ENCODE measurements at regions not wholly inside any gene's neighbourhood (a gene's known extent, or its start where the extent isn't known, plus 50 kb on each side); places are given as distances from the start of the nearest gene placed in this dataset.

DNA sequence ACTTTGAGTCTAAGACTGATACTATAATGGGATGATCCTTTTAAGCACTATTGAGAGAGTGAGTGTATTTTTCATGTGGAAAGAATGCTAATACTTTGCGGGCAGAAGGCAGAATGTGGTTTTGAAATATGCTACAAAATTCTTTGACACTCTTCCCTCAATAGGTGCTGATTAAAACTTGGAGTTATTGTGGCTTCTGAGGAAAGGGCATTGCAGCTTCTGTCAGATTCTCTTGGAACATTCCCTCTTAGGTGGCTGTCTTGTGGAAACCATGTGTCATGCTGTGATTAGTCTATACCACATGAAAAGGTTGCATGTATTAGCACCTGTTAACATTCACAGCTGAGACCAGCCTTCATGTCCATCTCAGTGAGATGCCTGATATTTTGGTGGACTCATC is 547.0 kb downstream of the STIM2 start:
- no peak overlapping the region for H3K27ac ChIP-seq (ENCODE audit: low read depth in 1 of 2, low read length in 2 of 2)
- no peaks in the 10 kb centered on the region for H3K36me3 Mint-ChIP-seq (ENCODE audit: low read depth)
- H3K4me3 ChIP-seq (ENCODE audit: low read length) = no peak overlapping the region
- POLR2A ChIA-PET = no interaction called here
- no peaks in the 10 kb centered on the region for H3K4me1 Mint-ChIP-seq (ENCODE audit: low read depth)
- H3K27me3 Mint-ChIP-seq = no peaks in the 10 kb centered on the region
- TF ChIP-seq, protein P1, sequence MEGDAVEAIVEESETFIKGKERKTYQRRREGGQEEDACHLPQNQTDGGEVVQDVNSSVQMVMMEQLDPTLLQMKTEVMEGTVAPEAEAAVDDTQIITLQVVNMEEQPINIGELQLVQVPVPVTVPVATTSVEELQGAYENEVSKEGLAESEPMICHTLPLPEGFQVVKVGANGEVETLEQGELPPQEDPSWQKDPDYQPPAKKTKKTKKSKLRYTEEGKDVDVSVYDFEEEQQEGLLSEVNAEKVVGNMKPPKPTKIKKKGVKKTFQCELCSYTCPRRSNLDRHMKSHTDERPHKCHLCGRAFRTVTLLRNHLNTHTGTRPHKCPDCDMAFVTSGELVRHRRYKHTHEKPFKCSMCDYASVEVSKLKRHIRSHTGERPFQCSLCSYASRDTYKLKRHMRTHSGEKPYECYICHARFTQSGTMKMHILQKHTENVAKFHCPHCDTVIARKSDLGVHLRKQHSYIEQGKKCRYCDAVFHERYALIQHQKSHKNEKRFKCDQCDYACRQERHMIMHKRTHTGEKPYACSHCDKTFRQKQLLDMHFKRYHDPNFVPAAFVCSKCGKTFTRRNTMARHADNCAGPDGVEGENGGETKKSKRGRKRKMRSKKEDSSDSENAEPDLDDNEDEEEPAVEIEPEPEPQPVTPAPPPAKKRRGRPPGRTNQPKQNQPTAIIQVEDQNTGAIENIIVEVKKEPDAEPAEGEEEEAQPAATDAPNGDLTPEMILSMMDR (IDR thresholded peaks at IDR 0.05) = no peak
- H3K9me3 ChIP-seq (ENCODE audit: control insufficient read depth in 1 of 2, insufficient read depth in 1 of 2, low read length in 2 of 2) = peaks cover 0 to 3% of the 10 kb centered on the region in 2 experiments
- no peaks in the 10 kb centered on the region for H3K36me3 ChIP-seq (ENCODE audit: insufficient read depth, low read length)
- H3K27ac Mint-ChIP-seq = no peak overlapping the region
- CTCF ChIA-PET = no interaction called here
- intact Hi-C loops (cut with DNase I, micrococcal nuclease) = no loop called here
- H3K4me3 Mint-ChIP-seq = no peak overlapping the region
- H3K4me1 ChIP-seq (ENCODE audit: insufficient read depth, low read length) = no peaks in the 10 kb centered on the region
- DNase-seq (no peak), ATAC-seq (ENCODE audit: poor library complexity) (no peak)
- no peaks in the 10 kb centered on the region for H3K27me3 ChIP-seq (ENCODE audit: control insufficient read depth in 1 of 2, insufficient read depth in 2 of 2, low read length in 2 of 2)
- H3K9me3 Mint-ChIP-seq = peaks cover 10% of the 10 kb centered on the region

DNA sequence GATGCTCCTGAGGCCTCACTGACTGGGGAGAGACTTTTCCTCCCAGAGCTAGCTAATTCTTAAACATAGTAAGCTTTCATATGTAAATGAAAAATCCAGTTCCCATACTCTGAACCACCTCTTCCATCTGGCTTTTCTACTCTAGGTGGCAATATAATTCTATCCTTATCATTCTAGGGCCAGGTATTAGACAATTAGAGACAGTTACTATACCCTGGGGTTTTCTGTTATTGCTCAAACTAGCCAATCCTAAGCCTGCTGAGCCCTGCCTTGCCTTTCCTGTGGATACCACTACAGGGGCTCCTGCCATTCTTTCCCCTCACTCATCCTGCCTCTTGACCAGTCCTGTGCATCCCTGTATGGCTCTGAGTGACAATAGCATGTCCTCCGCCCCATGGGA is 552.0 kb downstream of the STIM2 start:
- Mint-ChIP-seq H3K27ac (no peak overlapping the region), H3K36me3 (ENCODE audit: low read depth) (no peaks in the 10 kb centered on the region), H3K4me3 (no peak overlapping the region), H3K27me3 (no peaks in the 10 kb centered on the region), H3K4me1 (ENCODE audit: low read depth) (no peaks in the 10 kb centered on the region), H3K9me3 (peaks cover 4% of the 10 kb centered on the region)
- Histone ChIP-seq H3K9me3 (ENCODE audit: control insufficient read depth in 1 of 2, insufficient read depth in 1 of 2, low read length in 2 of 2) (no peaks in the 10 kb centered on the region), H3K4me3 (ENCODE audit: low read length) (no peak overlapping the region), H3K36me3 (ENCODE audit: insufficient read depth, low read length) (no peaks in the 10 kb centered on the region), H3K27me3 (ENCODE audit: control insufficient read depth in 1 of 2, insufficient read depth in 2 of 2, low read length in 2 of 2) (no peaks in the 10 kb centered on the region), H3K27ac (ENCODE audit: low read depth in 1 of 2, low read length in 2 of 2) (no peak overlapping the region), H3K4me1 (ENCODE audit: insufficient read depth, low read length) (no peaks in the 10 kb centered on the region)
- ATAC-seq (ENCODE audit: poor library complexity) = no peak
- POLR2A ChIA-PET = no interaction called here
- no peak for DNase-seq
- intact Hi-C loops (cut with DNase I, micrococcal nuclease) = no loop called here
- TF ChIP-seq, protein P1 (IDR thresholded peaks at IDR 0.05) = no peak
- CTCF ChIA-PET = no interaction called here

DNA sequence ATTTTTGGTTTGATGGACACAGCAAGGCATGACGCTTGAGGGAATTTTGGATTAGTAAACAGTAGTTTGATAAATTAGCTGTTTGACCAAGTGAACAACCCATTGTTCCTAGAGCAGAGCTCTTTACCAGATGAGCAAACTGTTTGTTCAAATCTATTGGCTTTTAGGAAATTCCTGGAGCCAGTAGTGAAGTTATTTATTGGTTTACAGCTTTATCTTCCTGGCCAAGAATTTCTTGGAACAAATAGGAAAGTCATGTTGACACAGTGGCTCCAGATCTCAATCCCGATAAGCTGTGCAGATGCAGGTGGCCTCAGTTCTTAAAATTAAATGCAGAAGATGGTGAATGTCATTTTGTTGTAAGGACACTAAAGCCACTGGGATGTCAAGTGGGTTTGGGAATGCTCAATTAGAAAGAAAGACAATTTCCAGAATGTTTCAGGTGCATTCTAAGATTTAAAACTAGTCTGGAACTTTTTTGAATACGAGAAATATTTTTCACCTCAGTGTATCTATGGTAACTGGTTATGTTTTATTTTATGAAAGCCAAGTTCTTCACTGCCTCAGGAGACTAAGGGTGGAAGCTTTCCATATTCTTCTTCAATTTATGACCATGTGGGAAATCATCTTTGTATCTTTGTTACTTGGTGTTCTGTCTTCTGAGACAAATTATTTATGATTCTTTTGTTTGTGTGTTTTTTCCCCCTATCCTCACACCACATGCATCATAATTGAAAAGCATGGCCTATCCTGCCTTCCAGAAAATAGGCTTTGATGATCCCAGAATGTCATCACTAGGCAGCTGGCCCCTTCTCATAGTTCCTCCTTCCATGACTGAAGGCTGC is 554.5 kb downstream of the STIM2 start:
- Mint-ChIP-seq H3K4me3 (no peak overlapping the region), H3K27ac (no peak overlapping the region), H3K9me3 (peaks cover 10% of the 10 kb centered on the region), H3K27me3 (no peaks in the 10 kb centered on the region), H3K4me1 (ENCODE audit: low read depth) (no peaks in the 10 kb centered on the region), H3K36me3 (ENCODE audit: low read depth) (no peaks in the 10 kb centered on the region)
- Histone ChIP-seq H3K9me3 (ENCODE audit: control insufficient read depth in 1 of 2, insufficient read depth in 1 of 2, low read length in 2 of 2) (no peaks in the 10 kb centered on the region), H3K4me1 (ENCODE audit: insufficient read depth, low read length) (no peaks in the 10 kb centered on the region), H3K27ac (ENCODE audit: low read depth in 1 of 2, low read length in 2 of 2) (no peak overlapping the region), H3K36me3 (ENCODE audit: insufficient read depth, low read length) (no peaks in the 10 kb centered on the region), H3K4me3 (ENCODE audit: low read length) (no peak overlapping the region), H3K27me3 (ENCODE audit: control insufficient read depth in 1 of 2, insufficient read depth in 2 of 2, low read length in 2 of 2) (no peaks in the 10 kb centered on the region)
- TF ChIP-seq, protein P1 (IDR thresholded peaks at IDR 0.05) = no peak
- DNase-seq (no peak), ATAC-seq (ENCODE audit: poor library complexity) (no peak)
- CTCF ChIA-PET = no interaction called here
- intact Hi-C loops (cut with DNase I, micrococcal nuclease) = no loop called here
- POLR2A ChIA-PET = no interaction called here

Measured in CD4-positive, alpha-beta T cell (primary cell).